ENCODE measurements at regions not wholly inside any gene's neighbourhood (a gene's known extent, or its start where the extent isn't known, plus 50 kb on each side); places are given as distances from the start of the nearest gene placed in this dataset.
"Not testable (repeated sequence)": the region's sequence is repeated elsewhere in the genome, so short reads cannot be mapped to it uniquely, and the experiment has no call there.

DNA sequence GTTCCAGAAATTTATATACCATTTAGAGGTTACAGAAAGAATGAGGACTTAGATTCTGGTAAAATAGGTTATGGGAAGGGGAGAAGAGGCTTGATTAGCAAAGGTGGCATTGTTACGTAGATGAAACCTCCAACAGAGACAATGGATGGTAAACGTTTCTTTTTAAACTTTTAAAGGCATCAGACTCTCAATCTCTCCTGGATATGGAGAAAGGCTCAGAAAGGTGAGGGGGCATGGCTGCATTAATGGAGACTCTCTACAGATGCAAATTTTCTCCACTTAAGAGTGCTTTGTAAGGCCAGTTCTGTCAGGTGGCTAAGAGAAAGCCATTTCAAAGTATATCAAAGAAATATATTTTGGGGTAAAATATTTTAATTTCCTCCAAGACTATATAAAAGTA lies 240.9 kb upstream of the PTER start:
- TF ChIP-seq, protein P1, sequence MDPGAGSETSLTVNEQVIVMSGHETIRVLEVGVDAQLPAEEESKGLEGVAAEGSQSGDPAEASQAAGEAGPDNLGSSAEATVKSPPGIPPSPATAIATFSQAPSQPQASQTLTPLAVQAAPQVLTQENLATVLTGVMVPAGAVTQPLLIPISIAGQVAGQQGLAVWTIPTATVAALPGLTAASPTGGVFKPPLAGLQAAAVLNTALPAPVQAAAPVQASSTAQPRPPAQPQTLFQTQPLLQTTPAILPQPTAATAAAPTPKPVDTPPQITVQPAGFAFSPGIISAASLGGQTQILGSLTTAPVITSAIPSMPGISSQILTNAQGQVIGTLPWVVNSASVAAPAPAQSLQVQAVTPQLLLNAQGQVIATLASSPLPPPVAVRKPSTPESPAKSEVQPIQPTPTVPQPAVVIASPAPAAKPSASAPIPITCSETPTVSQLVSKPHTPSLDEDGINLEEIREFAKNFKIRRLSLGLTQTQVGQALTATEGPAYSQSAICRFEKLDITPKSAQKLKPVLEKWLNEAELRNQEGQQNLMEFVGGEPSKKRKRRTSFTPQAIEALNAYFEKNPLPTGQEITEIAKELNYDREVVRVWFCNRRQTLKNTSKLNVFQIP (CRISPR knock-in tag; IDR thresholded peaks at IDR 0.05; ENCODE audit: borderline replicate concordance, low read depth), result no peak
- TF ChIP-seq, protein P2, sequence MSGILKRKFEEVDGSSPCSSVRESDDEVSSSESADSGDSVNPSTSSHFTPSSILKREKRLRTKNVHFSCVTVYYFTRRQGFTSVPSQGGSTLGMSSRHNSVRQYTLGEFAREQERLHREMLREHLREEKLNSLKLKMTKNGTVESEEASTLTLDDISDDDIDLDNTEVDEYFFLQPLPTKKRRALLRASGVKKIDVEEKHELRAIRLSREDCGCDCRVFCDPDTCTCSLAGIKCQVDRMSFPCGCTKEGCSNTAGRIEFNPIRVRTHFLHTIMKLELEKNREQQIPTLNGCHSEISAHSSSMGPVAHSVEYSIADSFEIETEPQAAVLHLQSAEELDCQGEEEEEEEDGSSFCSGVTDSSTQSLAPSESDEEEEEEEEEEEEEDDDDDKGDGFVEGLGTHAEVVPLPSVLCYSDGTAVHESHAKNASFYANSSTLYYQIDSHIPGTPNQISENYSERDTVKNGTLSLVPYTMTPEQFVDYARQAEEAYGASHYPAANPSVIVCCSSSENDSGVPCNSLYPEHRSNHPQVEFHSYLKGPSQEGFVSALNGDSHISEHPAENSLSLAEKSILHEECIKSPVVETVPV (CRISPR knock-in tag; IDR thresholded peaks at IDR 0.05), result no peak
- TF ChIP-seq ESRRG (CRISPR knock-in tag; IDR thresholded peaks at IDR 0.05) (no peak), ZC3H10 (CRISPR knock-in tag; IDR thresholded peaks at IDR 0.05) (no peak), ISL1 (CRISPR knock-in tag; IDR thresholded peaks at IDR 0.05) (no peak), ZFP3 (CRISPR knock-in tag; IDR thresholded peaks at IDR 0.05) (no peak), TOX (CRISPR knock-in tag; IDR thresholded peaks at IDR 0.05; ENCODE audit: borderline replicate concordance) (no peak), TCF4 (CRISPR knock-in tag; IDR thresholded peaks at IDR 0.05; ENCODE audit: borderline replicate concordance) (no peak), PPARA (CRISPR knock-in tag; IDR thresholded peaks at IDR 0.05; ENCODE audit: borderline replicate concordance) (no peak), ZNF565 (CRISPR knock-in tag; conservative IDR thresholded peaks at IDR 0.05; ENCODE audit: low read depth) (no peak), RARB (CRISPR knock-in tag; IDR thresholded peaks at IDR 0.05) (no peak), SNAI2 (CRISPR knock-in tag; IDR thresholded peaks at IDR 0.05) (no peak)
- TF ChIP-seq, protein P3, sequence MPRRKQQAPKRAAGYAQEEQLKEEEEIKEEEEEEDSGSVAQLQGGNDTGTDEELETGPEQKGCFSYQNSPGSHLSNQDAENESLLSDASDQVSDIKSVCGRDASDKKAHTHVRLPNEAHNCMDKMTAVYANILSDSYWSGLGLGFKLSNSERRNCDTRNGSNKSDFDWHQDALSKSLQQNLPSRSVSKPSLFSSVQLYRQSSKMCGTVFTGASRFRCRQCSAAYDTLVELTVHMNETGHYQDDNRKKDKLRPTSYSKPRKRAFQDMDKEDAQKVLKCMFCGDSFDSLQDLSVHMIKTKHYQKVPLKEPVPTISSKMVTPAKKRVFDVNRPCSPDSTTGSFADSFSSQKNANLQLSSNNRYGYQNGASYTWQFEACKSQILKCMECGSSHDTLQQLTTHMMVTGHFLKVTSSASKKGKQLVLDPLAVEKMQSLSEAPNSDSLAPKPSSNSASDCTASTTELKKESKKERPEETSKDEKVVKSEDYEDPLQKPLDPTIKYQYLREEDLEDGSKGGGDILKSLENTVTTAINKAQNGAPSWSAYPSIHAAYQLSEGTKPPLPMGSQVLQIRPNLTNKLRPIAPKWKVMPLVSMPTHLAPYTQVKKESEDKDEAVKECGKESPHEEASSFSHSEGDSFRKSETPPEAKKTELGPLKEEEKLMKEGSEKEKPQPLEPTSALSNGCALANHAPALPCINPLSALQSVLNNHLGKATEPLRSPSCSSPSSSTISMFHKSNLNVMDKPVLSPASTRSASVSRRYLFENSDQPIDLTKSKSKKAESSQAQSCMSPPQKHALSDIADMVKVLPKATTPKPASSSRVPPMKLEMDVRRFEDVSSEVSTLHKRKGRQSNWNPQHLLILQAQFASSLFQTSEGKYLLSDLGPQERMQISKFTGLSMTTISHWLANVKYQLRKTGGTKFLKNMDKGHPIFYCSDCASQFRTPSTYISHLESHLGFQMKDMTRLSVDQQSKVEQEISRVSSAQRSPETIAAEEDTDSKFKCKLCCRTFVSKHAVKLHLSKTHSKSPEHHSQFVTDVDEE (CRISPR knock-in tag; IDR thresholded peaks at IDR 0.05), result no peak
- no peak for ATAC-seq

DNA sequence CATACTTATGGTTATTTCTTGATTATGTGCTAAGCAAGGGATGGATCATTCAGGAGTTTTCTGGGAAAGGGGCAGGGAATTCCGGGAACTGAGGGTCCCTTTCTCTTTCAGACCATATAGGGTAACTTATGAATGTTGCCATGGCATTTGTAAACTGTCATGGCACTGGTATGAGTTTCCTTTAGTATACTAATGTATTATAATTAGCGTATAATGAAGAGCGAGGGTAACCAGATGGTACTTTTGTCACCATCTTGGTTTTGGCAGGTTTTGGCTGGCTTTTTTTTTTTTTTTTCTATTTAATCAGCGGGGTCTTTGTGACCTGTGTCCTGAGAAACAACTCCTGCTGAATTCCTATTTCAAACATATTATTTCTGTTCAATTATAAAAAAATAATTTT lies 237.6 kb upstream of the PTER start:
- no peak for TF ChIP-seq SNAI2 (CRISPR knock-in tag; IDR thresholded peaks at IDR 0.05)
- TF ChIP-seq, protein P2 (CRISPR knock-in tag; IDR thresholded peaks at IDR 0.05), result no peak
- no peak for TF ChIP-seq ZNF8 (CRISPR knock-in tag; IDR thresholded peaks at IDR 0.05)
- no peak for TF ChIP-seq PPARA (CRISPR knock-in tag; IDR thresholded peaks at IDR 0.05; ENCODE audit: borderline replicate concordance)
- TF ChIP-seq, protein P4, sequence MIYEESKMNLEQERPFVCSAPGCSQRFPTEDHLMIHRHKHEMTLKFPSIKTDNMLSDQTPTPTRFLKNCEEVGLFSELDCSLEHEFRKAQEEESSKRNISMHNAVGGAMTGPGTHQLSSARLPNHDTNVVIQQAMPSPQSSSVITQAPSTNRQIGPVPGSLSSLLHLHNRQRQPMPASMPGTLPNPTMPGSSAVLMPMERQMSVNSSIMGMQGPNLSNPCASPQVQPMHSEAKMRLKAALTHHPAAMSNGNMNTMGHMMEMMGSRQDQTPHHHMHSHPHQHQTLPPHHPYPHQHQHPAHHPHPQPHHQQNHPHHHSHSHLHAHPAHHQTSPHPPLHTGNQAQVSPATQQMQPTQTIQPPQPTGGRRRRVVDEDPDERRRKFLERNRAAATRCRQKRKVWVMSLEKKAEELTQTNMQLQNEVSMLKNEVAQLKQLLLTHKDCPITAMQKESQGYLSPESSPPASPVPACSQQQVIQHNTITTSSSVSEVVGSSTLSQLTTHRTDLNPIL (CRISPR knock-in tag; IDR thresholded peaks at IDR 0.05; ENCODE audit: low read depth), result no peak
- TF ChIP-seq ZNF565 (CRISPR knock-in tag; conservative IDR thresholded peaks at IDR 0.05; ENCODE audit: low read depth), result no peak
- TF ChIP-seq, protein P1 (CRISPR knock-in tag; IDR thresholded peaks at IDR 0.05; ENCODE audit: borderline replicate concordance, low read depth), result no peak
- no peak for TF ChIP-seq BACH2 (CRISPR knock-in tag; IDR thresholded peaks at IDR 0.05; ENCODE audit: borderline replicate concordance)
- no peak for TF ChIP-seq ZC3H10 (CRISPR knock-in tag; IDR thresholded peaks at IDR 0.05)
- no peak for TF ChIP-seq RARB (CRISPR knock-in tag; IDR thresholded peaks at IDR 0.05)
- no peak for TF ChIP-seq ESRRG (CRISPR knock-in tag; IDR thresholded peaks at IDR 0.05)
- TF ChIP-seq ISL1 (CRISPR knock-in tag; IDR thresholded peaks at IDR 0.05), result no peak
- no peak for TF ChIP-seq OSR1 (CRISPR knock-in tag; IDR thresholded peaks at IDR 0.05)
- no peak for TF ChIP-seq TCF4 (CRISPR knock-in tag; IDR thresholded peaks at IDR 0.05; ENCODE audit: borderline replicate concordance)
- no peak for TF ChIP-seq ZFP3 (CRISPR knock-in tag; IDR thresholded peaks at IDR 0.05)
- no peak for TF ChIP-seq ARNTL (CRISPR knock-in tag; IDR thresholded peaks at IDR 0.05; ENCODE audit: borderline replicate concordance, low read depth)
- TF ChIP-seq ZNF70 (CRISPR knock-in tag; IDR thresholded peaks at IDR 0.05), result no peak
- no peak for TF ChIP-seq CSDC2 (CRISPR knock-in tag; IDR thresholded peaks at IDR 0.05)
- no peak for TF ChIP-seq GLIS3 (CRISPR knock-in tag; IDR thresholded peaks at IDR 0.05)
- TF ChIP-seq, protein P5, sequence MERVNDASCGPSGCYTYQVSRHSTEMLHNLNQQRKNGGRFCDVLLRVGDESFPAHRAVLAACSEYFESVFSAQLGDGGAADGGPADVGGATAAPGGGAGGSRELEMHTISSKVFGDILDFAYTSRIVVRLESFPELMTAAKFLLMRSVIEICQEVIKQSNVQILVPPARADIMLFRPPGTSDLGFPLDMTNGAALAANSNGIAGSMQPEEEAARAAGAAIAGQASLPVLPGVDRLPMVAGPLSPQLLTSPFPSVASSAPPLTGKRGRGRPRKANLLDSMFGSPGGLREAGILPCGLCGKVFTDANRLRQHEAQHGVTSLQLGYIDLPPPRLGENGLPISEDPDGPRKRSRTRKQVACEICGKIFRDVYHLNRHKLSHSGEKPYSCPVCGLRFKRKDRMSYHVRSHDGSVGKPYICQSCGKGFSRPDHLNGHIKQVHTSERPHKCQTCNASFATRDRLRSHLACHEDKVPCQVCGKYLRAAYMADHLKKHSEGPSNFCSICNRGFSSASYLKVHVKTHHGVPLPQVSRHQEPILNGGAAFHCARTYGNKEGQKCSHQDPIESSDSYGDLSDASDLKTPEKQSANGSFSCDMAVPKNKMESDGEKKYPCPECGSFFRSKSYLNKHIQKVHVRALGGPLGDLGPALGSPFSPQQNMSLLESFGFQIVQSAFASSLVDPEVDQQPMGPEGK (CRISPR knock-in tag; IDR thresholded peaks at IDR 0.05; ENCODE audit: borderline replicate concordance), result no peak
- no peak for ATAC-seq

DNA sequence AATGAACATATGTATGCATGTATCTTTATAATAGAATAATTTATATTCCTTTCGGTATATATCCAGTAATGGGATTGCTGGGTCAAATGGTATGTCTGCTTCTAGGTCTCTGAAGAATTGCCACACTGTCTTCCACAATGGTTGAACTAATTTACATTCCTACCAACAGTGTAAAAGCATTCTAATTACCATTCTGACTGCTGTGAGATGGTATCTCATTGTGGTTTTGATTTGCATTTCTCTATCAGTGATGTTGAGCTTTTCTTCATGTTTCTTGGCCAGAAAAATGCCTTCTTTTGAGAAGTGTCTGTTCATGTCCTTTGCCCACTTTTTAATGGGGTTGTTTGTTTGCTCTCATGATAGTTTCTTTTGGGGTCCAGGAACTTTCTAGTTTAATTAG lies 213.2 kb upstream of the PTER start:
- ATAC-seq, result not testable (repeated sequence)
